HG02884 (cell line): ENCODE measurements at regions not wholly inside any gene's neighbourhood (a gene's known extent, or its start where the extent isn't known, plus 50 kb on each side); places are given as distances from the start of the nearest gene placed in this dataset.
"Not testable (repeated sequence)": the region's sequence is repeated elsewhere in the genome, so short reads cannot be mapped to it uniquely, and the experiment has no call there.

Source experiments
- ATAC-seq: cut with Tn5 transposase; IDR thresholded peaks from one replicate; pipeline ENCODE4 v1.9.1; 2021; ENCODE audit warnings: mild to moderate bottlenecking, moderate library complexity; ENCODE audit not compliant: unreplicated experiment

GRCh38 chrY:3491423-3491822 is 87.4 kb upstream of the TGIF2LY start:
- ATAC-seq, result not testable (repeated sequence)

GRCh38 chrY:3494539-3494938 is 84.3 kb upstream of the TGIF2LY start:
- ATAC-seq, result not testable (repeated sequence)

GRCh38 chrY:3527040-3527439 is 51.8 kb upstream of the TGIF2LY start:
- ATAC-seq, result peak; percentile 95
